ENCODE measurements at regions not wholly inside any gene's neighbourhood (a gene's known extent, or its start where the extent isn't known, plus 50 kb on each side); places are given as distances from the start of the nearest gene placed in this dataset.
A peak's percentile ranks its signal among the peaks of the same experiment; 100 is the strongest.

GRCh38 chr2:150171065-150171548 lies 316.4 kb downstream of the RND3 start (continued):
- TF ChIP-seq ZBTB26 (CRISPR knock-in tag; IDR thresholded peaks at IDR 0.05) = no peak
- TF ChIP-seq SRF (CRISPR knock-in tag; IDR thresholded peaks at IDR 0.05) = no peak
- no peak for TF ChIP-seq POU5F1 (IDR thresholded peaks at IDR 0.05; ENCODE audit: borderline replicate concordance, low read depth, low read length, partially characterized antibody)
- no peak for TF ChIP-seq MEF2D (tag; conservative IDR thresholded peaks at IDR 0.05; ENCODE audit: low read depth)
- TF ChIP-seq POLR2G (IDR thresholded peaks at IDR 0.05; ENCODE audit: low read depth, low read length) = 0 out of 2 replicates have a peak, but pooled peaks have one; percentile 47
- TF ChIP-seq ETV1 (tag; conservative IDR thresholded peaks at IDR 0.05; ENCODE audit: low read depth) = no peak

GRCh38 chr2:150169237-150169629 lies 318.2 kb downstream of the RND3 start:
- H3K9me3 ChIP-seq (replicated peaks; ENCODE audit: control insufficient read depth, insufficient read depth, low read depth, low read length) = no peaks in the 10 kb centered on the region
- no peaks in the 10 kb centered on the region for H3K36me3 ChIP-seq (ENCODE audit: control insufficient read depth, insufficient read depth, low read length)
- ChIA-PET POLR2A (no interaction called here), CTCF (ENCODE audit: low intra/inter-chr PET ratio) (no interaction called here)
- no peak overlapping the region for H3K4me3 ChIP-seq
- no peak for DNase-seq (ENCODE audit: extremely low read depth in 1 of 4, low spot score in 3 of 4)
- no peaks in the 10 kb centered on the region for H3K79me2 ChIP-seq (ENCODE audit: control insufficient read depth, insufficient read depth, low read length)
- FAIRE-seq = no peak
- H3K27ac ChIP-seq (ENCODE audit: extremely low read depth, low read depth, low read length) = no peak overlapping the region
- ATAC-seq = no peak
- H3K9me1 ChIP-seq (ENCODE audit: control insufficient read depth, insufficient read depth, low read length) = no peaks in the 10 kb centered on the region
- peaks cover 0 to 18% of the 10 kb centered on the region in 2 experiments; a peak in 4 of 5 replicates for H3K4me1 ChIP-seq (replicated peaks in 1 of 2; ENCODE audit: control insufficient read depth in 2 of 2, insufficient read depth in 2 of 2, low read length in 2 of 2)
- in situ Hi-C loops (cut with MboI) = no loop called here
- BruUV-seq (replicated peaks) = no TSS peak
- no peak for TF ChIP-seq SMARCA4 (IDR thresholded peaks at IDR 0.05)
- H4K20me1 ChIP-seq (replicated peaks; ENCODE audit: control insufficient read depth, insufficient read depth, low read length) = no peaks in the 10 kb centered on the region
- no peak overlapping the region for H3K4me2 ChIP-seq (ENCODE audit: insufficient read depth, low read length)
- intact Hi-C loops (cut with micrococcal nuclease) = no loop called here
- H2AFZ ChIP-seq (ENCODE audit: low read depth, low read length) = no peak overlapping the region
- H3K27me3 ChIP-seq (ENCODE audit: control insufficient read depth in 2 of 2, insufficient read depth in 2 of 2, low read length in 2 of 2) = no peaks in the 10 kb centered on the region
- H3K9ac ChIP-seq (ENCODE audit: insufficient read depth in 1 of 2, low read depth in 2 of 2, low read length in 2 of 2) = no peak overlapping the region

Data from K562 (cell line).